GM19351 (cell line): ENCODE measurements at regions not wholly inside any gene's neighbourhood (a gene's known extent, or its start where the extent isn't known, plus 50 kb on each side); places are given as distances from the start of the nearest gene placed in this dataset.

Experiments used
- ATAC-seq: cut with Tn5 transposase; IDR thresholded peaks from one replicate; pipeline ENCODE4 v1.9.1; 2021; ENCODE audit warnings: mild to moderate bottlenecking, moderate library complexity; ENCODE audit not compliant: unreplicated experiment

GRCh38 chr2:64820901-64821300 is 167.2 kb upstream of the SERTAD2 start:
- no peak for ATAC-seq

- no peak for ATAC-seq
Observed at GRCh38 chr2:64823794-64824193, 165.4 kb upstream of the SLC1A4 start.

- no peak for ATAC-seq
Observed at GRCh38 chr2:64825831-64826491, 163.2 kb upstream of the SLC1A4 start.

GRCh38 chr2:64826703-64827102 is 162.5 kb upstream of the SLC1A4 start:
- ATAC-seq = no peak

GRCh38 chr2:64828261-64828660 is 160.9 kb upstream of the SLC1A4 start:
- no peak for ATAC-seq

- ATAC-seq = no peak
Observed at GRCh38 chr2:64829525-64829924, 159.7 kb upstream of the SLC1A4 start.

- ATAC-seq = peak; percentile 90
Observed at GRCh38 chr2:64831134-64831976, 157.8 kb upstream of the SLC1A4 start.

GRCh38 chr2:64831977-64832328 is 157.2 kb upstream of the SLC1A4 start:
- no peak for ATAC-seq

- ATAC-seq = no peak
Observed at GRCh38 chr2:64832936-64833335, 156.3 kb upstream of the SLC1A4 start.

GRCh38 chr2:64836566-64836965 is 152.6 kb upstream of the SLC1A4 start:
- ATAC-seq = no peak

- no peak for ATAC-seq
Observed at GRCh38 chr2:64837116-64837731, 152.0 kb upstream of the SLC1A4 start.

GRCh38 chr2:64837925-64838641 is 151.1 kb upstream of the SLC1A4 start:
- no peak for ATAC-seq

GRCh38 chr2:64838817-64839216 is 150.4 kb upstream of the SLC1A4 start:
- no peak for ATAC-seq

- ATAC-seq = peak; percentile 93
Observed at GRCh38 chr2:64839844-64840243, 149.4 kb upstream of the SLC1A4 start.

GRCh38 chr2:64840426-64840881 is 148.7 kb upstream of the SLC1A4 start:
- ATAC-seq = no peak

GRCh38 chr2:64841461-64841860 is 147.7 kb upstream of the SLC1A4 start:
- ATAC-seq = no peak

- ATAC-seq = no peak
Observed at GRCh38 chr2:64842030-64842429, 147.2 kb upstream of the SLC1A4 start.

GRCh38 chr2:64844087-64844486 is 145.1 kb upstream of the SLC1A4 start:
- no peak for ATAC-seq

GRCh38 chr2:64845273-64845905 is 143.8 kb upstream of the SLC1A4 start:
- ATAC-seq = no peak

GRCh38 chr2:64846177-64846576 is 143.0 kb upstream of the SLC1A4 start:
- ATAC-seq = no peak

- ATAC-seq = no peak
Observed at GRCh38 chr2:64847930-64848329, 141.3 kb upstream of the SLC1A4 start.
